Left cardiac atrium (tissue), 4 donors: ENCODE measurements at regions not wholly inside any gene's neighbourhood (a gene's known extent, or its start where the extent isn't known, plus 50 kb on each side); places are given as distances from the start of the nearest gene placed in this dataset.
"Not testable (repeated sequence)": the region's sequence is repeated elsewhere in the genome, so short reads cannot be mapped to it uniquely, and the experiment has no call there.

Experiments used
- ATAC-seq, 2 donors: fragments of 200-7000 bp; cut with Tn5 transposase; one replicate each; pipeline ENCODE4 v1.9.1; 2020; ENCODE audit warnings: mild to moderate bottlenecking in 2 of 2, moderate library complexity in 2 of 2
- DNase-seq: peaks from one replicate; pipeline ENCODE4 v3.0.0-alpha.2; 2020
- intact Hi-C, 2 donors: fragments of 100-400 bp; cut with DNase I; formaldehyde crosslinking; loops; one replicate each; pipeline versions ENCODE4 v1.14.1 to v1.15.1; 2022 to 2023
- donor health status: DM: no; HTN: yes; CAD: no.
- donor health status: DM: no; HTN: yes; CAD: no; lungs with severe emphysema.
- donor health status: DM: yes; HTN: yes; CAD: no.
- donor health status: Dilated cardiomyopathy.

DNA sequence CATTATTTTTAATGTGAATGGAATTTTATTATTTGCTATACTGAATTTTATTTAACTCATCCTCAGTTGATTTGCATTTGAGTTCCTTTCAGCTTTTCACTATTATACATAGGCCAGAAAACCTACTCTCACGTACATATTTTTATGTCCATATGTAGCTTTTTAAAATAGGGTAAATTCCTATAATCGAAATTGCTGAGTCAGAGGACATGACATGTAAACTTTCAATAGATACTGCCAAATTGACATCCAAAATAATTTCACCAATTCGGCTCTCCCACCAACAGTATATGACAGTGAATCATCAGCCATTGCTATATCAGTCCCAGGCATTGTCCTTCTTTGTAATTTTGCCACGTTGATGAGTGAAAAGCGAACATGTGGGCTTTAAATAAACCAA, 222.5 kb downstream of the SQOR start:
- DNase-seq, result no peak
- no peak for ATAC-seq
- intact Hi-C loops, result no loop called here

DNA sequence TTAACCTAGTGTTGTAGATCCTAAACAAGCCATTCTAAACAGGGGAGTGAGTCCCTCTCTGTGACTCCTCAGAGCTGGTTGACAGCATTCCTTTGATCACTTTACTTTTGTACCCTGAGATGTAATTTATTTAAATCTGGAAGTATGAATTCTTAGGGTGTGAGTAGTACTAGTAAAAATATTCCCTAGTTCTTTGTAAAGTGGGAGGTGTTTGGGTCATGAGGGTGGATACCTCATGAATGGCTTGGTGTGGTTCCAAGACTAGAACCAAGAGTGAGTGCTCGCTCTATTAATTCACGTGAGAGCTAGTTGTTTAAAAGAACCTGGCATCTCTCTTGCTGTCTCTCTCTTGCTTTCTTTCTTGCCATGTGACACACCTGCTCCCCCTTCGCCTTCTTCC, 223.7 kb downstream of the SQOR start:
- ATAC-seq, result no peak
- no peak for DNase-seq
- intact Hi-C loops, result no loop called here

- ATAC-seq, result no peak
- DNase-seq, result no peak
- intact Hi-C loops, result no loop called here
Measured at GRCh38 chr15:45862034-45862433, 227.2 kb downstream of the SQOR start.

DNA sequence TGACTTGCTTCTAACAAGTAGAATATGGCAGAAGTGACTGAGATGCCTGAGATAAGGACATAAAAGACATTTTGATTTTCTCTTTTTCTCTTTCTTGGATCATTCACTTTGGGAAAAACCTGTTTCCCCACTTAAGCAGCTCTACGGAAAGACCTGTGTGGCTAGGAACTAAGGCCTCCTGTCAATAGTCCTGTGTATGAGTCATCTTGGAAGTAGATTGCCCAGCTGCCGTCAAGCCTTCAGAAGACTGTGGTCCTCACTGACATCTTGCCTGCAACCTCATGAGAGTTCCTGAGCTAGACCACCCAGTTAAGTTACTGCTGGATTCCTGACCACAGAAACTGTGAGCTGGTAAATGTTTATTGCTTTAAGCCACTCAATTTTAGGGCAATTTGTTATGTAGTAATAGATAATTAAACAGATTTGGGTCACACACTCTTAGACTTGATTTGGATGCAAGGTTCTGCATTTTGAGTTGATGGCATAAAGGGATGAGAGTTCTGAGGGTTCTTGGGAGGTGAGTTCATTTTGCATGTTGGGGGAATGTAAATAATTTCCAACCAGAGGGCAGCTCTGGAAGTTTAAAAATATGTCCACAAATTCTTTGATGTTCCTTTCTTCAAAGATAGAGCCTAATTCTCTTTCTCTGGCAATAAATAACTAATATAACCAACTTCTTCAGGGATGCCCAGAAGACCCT, 229.2 kb downstream of the SQOR start:
- DNase-seq, result no peak
- ATAC-seq, result no peak
- intact Hi-C loops, result no loop called here

GRCh38 chr15:45866616-45867015, 231.8 kb downstream of the SQOR start:
- DNase-seq, result no peak
- ATAC-seq, result peak in 1 of 2 donors; percentile 40
- intact Hi-C loops, result no loop called here

- ATAC-seq (no peak), DNase-seq (no peak)
- intact Hi-C loops, result no loop called here
Measured at GRCh38 chr15:45867281-45867680, 232.5 kb downstream of the SQOR start.

GRCh38 chr15:45868109-45868691, 233.4 kb downstream of the SQOR start:
- intact Hi-C loops, result no loop called here
- ATAC-seq (no peak), DNase-seq (no peak)

GRCh38 chr15:45869034-45869668, 234.3 kb downstream of the SQOR start:
- ATAC-seq (no peak), DNase-seq (no peak)
- intact Hi-C loops, result no loop called here

DNA sequence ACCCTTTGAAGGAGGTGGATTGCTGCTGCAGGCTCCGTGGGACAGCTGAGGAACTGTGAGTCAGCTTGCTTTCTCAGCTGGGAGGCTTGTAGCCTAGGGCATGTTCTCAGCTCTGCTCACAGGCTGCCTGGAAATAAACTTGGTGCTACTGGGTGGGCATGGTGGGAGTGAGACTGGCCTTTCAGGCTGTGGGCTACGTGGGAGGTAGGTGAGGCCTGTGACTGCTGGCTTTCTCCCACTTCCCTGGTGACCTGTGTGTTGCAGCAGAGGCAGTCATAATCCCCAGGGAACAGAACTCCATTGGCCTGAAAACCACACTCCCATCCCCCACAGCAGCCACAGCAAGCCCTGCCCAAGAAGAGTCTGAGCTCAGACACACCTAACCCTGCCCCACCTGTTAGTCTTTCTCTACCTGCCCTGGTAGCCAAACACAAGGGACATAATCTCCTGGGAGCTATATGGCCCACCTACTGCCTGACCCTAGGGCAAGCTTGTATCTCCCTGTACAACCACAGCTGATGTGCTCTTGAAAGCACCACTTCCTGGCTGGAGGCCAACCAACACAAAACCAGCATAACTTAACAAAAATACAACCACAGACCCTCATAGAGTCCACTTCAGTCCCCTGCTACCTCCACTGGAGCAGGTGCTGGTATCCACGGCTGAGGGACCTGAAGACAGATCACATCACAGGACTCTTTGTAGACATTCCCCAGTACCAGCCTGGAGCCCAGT, 236.5 kb downstream of the SQOR start:
- no peak for ATAC-seq
- intact Hi-C loops, result no loop called here
- DNase-seq, result no peak

DNA sequence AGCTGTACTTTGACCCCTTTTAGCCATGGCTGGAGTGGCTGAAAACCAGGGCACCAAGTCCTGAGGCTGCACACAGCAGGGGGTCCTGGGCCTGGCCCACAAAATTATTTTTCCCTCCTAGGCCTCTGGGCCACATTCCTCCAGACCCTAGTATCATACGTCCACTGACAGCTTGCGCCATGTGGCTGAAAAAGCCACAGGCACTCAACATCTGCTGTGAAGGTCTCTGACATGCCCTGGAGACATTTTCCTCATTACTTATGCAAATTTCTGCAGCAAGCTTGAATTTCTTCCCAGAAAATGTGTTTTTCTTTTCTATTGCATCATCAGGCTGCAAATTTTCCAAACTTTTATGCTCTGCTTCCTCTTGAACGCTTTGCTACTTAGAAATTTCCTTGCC, 239.0 kb downstream of the SQOR start:
- intact Hi-C loops, result no loop called here
- DNase-seq (no peak), ATAC-seq (peak; percentile 48 to 73)

- intact Hi-C loops, ATAC-seq, DNase-seq: not testable (repeated sequence)
Measured at GRCh38 chr15:45874566-45874965, 239.7 kb downstream of the SQOR start.

DNA sequence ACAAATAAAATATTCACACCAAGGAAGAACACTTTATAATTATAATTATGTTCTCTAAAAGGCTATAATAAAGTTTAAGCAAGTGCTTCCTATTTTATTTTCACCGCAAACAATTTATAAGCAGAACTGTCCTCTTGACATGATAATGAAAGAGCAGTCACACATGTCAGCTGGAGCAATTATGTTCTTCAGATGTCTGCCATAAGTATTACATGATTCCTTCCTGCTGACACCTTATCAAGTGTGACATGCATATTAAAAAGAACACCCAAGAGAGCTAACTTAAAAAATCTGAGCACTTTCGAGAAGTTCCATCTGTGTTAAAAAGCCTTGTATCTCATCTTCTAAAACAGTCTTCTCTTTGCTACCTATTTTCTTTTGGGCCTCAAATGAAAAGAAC, 249.5 kb downstream of the SQOR start:
- DNase-seq (no peak), ATAC-seq (no peak)
- intact Hi-C loops, result no loop called here

DNA sequence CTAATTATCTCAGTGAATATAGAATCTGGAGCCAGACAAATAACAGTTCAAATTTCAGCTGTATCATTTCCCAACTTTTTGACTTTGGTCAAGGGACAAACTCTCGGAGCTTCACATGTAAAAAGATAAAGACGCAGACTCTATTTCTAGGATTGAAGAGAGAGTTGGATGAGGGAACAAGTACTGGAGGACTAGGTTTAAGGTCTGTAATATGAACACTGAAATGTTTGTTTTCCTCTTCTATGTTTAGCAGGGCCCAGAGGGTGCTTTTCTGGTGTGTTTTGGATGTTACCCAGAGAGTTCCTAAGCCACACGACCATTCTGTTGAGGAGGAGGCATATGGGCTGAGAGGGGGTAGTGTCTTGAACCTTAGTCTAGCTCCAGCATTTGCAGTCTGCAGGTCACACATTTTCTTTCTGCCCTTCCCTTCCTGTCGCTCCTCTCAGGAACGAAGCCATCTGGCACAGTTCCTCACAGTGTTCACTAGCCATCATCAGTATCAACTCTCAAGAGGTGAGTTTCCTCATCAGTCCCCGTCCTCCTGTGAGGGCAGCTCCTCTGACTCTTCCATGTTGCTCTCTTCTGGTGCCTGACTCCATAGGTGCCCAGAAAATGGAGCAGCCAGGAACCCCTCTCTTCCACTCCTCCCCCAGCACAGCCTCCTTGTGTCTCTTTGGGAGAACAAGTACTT, 250.1 kb downstream of the SQOR start:
- intact Hi-C loops, result no loop called here
- no peak for DNase-seq
- no peak for ATAC-seq

GRCh38 chr15:45885801-45886200, 251.0 kb downstream of the SQOR start:
- ATAC-seq (no peak), DNase-seq (no peak)
- intact Hi-C loops, result no loop called here

DNA sequence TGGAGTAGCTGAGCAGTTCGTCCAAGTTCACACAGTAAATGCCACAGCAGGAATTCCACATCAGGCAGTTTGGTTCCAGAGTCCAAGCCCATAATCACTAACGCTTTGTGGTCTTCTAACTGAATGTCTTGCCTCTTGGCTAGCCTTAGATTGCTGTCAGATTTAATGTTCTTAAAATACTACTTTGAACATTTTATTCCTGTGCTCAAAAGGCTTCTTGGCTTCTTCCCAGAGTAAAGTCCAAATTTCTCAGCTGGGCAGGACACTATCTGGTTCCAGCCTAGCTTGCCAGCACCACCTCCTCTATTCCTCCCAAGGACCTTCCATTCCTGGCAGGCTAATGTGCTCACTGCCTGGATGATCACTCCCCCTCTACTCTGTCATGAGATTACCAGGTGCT, 256.9 kb downstream of the SQOR start:
- ATAC-seq (peak; percentile 83 to 93), DNase-seq (no peak)
- intact Hi-C loops, result no loop called here

- ATAC-seq (peak; percentile 47 to 62), DNase-seq (no peak)
- intact Hi-C loops, result no loop called here
Measured at GRCh38 chr15:45892182-45892581, 257.4 kb downstream of the SQOR start.

DNA sequence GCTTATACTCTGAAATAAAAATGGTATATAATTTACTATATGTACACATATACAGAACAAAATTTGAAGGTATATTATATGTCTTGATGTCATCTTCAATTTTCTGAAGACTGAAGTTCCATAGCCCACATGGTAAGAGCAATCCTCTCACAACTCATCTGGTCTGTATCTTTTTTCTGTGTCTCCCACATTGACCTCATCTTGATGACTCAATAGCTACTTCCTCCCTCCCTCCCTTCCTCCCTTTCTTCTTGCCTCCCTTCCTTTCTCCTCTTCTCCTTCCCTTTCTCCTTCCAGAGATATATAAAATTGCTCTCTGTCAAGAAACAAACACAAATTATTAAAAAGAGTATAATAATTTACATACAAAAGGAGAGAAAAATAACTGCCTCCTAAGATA, 268.5 kb downstream of the SQOR start:
- intact Hi-C loops, result no loop called here
- ATAC-seq, result peak in 1 of 2 donors; percentile 31
- DNase-seq, result no peak

- no peak for DNase-seq
- intact Hi-C loops, result no loop called here
- no peak for ATAC-seq
Measured at GRCh38 chr15:45904019-45904418, 269.2 kb downstream of the SQOR start.

GRCh38 chr15:45906230-45906629, 271.4 kb downstream of the SQOR start:
- ATAC-seq, result no peak
- DNase-seq, result no peak
- intact Hi-C loops, result no loop called here

- intact Hi-C loops, result no loop called here
- DNase-seq, result no peak
- no peak for ATAC-seq
Measured at GRCh38 chr15:45910671-45911070, 275.8 kb downstream of the SQOR start.
